CD14-positive monocyte (primary cell): ENCODE measurements at regions not wholly inside any gene's neighbourhood (a gene's known extent, or its start where the extent isn't known, plus 50 kb on each side); places are given as distances from the start of the nearest gene placed in this dataset.

Experiments used
- DNase-seq, 3 donors: peaks; one replicate each; pipeline ENCODE4 v3.0.0-alpha.2; 2011 to 2022
- H2AFZ ChIP-seq: 2 replicates; pipeline ENCODE4 v1.6.0; 2012; ENCODE audit warnings: mild to moderate bottlenecking, low read depth, low read length, inconsistent platforms; ENCODE audit not compliant: insufficient read depth, poor library complexity, severe bottlenecking
- H3K27ac ChIP-seq, 2 donors: 1 replicate in 1 of 2; 2 replicates in 1 of 2; pipeline ENCODE4 v1.5.1; 2012 to 2013; ENCODE audit warnings: low read length in 2 of 2, control low read depth in 1 of 2, inconsistent platforms in 1 of 2, low read depth in 1 of 2, mild to moderate bottlenecking in 1 of 2
- H3K27me3 ChIP-seq, 2 donors: one replicate each; pipeline versions ENCODE4 v1.6.0 to v1.6.1; 2011 to 2013; ENCODE audit warnings: low read length in 2 of 2; ENCODE audit not compliant: control insufficient read depth in 2 of 2, insufficient read depth in 2 of 2
- H3K36me3 ChIP-seq, 2 donors: replicated peaks in 1 of 2; 1 replicate in 1 of 2; 2 replicates in 1 of 2; pipeline versions ENCODE4 v1.5.1 to v1.6.1; 2012 to 2013; ENCODE audit warnings: low read length in 2 of 2, control low read depth in 1 of 2, inconsistent platforms in 1 of 2, mild to moderate bottlenecking in 1 of 2; ENCODE audit not compliant: insufficient read depth in 2 of 2, control insufficient read depth in 1 of 2
- H3K4me1 ChIP-seq, 2 donors: 1 replicate in 1 of 2; 2 replicates in 1 of 2; pipeline versions ENCODE4 v1.5.1 to v1.6.1; 2012 to 2013; ENCODE audit warnings: low read length in 2 of 2, control low read depth in 1 of 2, inconsistent platforms in 1 of 2, mild to moderate bottlenecking in 1 of 2, moderate library complexity in 1 of 2; ENCODE audit not compliant: insufficient read depth in 2 of 2, control insufficient read depth in 1 of 2
- H3K4me2 ChIP-seq: replicated peaks from 2 replicates; pipeline ENCODE3; 2012; ENCODE audit warnings: low read length, moderate library complexity, mild to moderate bottlenecking; ENCODE audit not compliant: poor library complexity, severe bottlenecking; ENCODE audit errors: extremely low read depth
- H3K4me3 ChIP-seq, 3 experiments: fragments of 200-600 bp in 1 of 3; sonication (generic) in 1 of 3; replicated peaks in 1 of 3; 1 replicate in 2 of 3; 2 replicates in 1 of 3; pipeline ENCODE4 v1.5.1; 2011 to 2013; ENCODE audit warnings: low read length in 3 of 3, mild to moderate bottlenecking in 3 of 3, control low read depth in 2 of 3, low read depth in 2 of 3, inconsistent platforms in 1 of 3, moderate library complexity in 1 of 3
- H3K79me2 ChIP-seq: 2 replicates; pipeline ENCODE4 v1.6.0; 2012; ENCODE audit warnings: mild to moderate bottlenecking, control low read depth, inconsistent platforms, low read length, moderate library complexity; ENCODE audit not compliant: insufficient read depth
- H3K9ac ChIP-seq: 2 replicates; pipeline ENCODE4 v1.6.0; 2017; ENCODE audit warnings: low read length, mild to moderate bottlenecking; ENCODE audit not compliant: insufficient read depth, poor library complexity, severe bottlenecking
- H3K9me3 ChIP-seq, 2 donors: replicated peaks in 1 of 2; 1 replicate in 1 of 2; 2 replicates in 1 of 2; pipeline versions ENCODE4 v1.5.1 to v1.6.1; 2012 to 2013; ENCODE audit warnings: low read length in 2 of 2, control low read depth in 1 of 2; ENCODE audit not compliant: control insufficient read depth in 1 of 2, insufficient read depth in 1 of 2
- H4K20me1 ChIP-seq: 2 replicates; pipeline ENCODE4 v1.6.0; 2012; ENCODE audit warnings: mild to moderate bottlenecking, low read length, control low read depth, moderate library complexity; ENCODE audit not compliant: insufficient read depth
- H3K27ac Mint-ChIP-seq, 7 donors: one replicate each; pipeline ENCODE4 v1.8.0; 2020; ENCODE audit warnings: mild to moderate bottlenecking in 7 of 7, mixed read lengths in 7 of 7, moderate library complexity in 6 of 7, inconsistent platforms in 2 of 7
- H3K27me3 Mint-ChIP-seq, 3 donors: one replicate each; pipeline ENCODE4 v1.8.0; 2021 to 2022; ENCODE audit warnings: low read depth in 3 of 3, mild to moderate bottlenecking in 3 of 3, mixed read lengths in 3 of 3, moderate library complexity in 3 of 3, inconsistent platforms in 1 of 3
- H3K36me3 Mint-ChIP-seq, 2 donors: one replicate each; pipeline ENCODE4 v1.8.0; 2020; ENCODE audit warnings: mixed read lengths in 2 of 2, inconsistent platforms in 1 of 2, mild to moderate bottlenecking in 1 of 2
- H3K4me1 Mint-ChIP-seq: one replicate; pipeline ENCODE4 v1.8.0; 2020; ENCODE audit warnings: mild to moderate bottlenecking, mixed read lengths
- H3K4me3 Mint-ChIP-seq, 2 donors: one replicate each; pipeline ENCODE4 v1.8.0; 2020; ENCODE audit warnings: mild to moderate bottlenecking in 2 of 2, mixed read lengths in 2 of 2, moderate library complexity in 1 of 2
- H3K9me3 Mint-ChIP-seq, 7 donors: one replicate each; pipeline ENCODE4 v1.8.0; 2020 to 2022; ENCODE audit warnings: mixed read lengths in 7 of 7, mild to moderate bottlenecking in 6 of 7, moderate library complexity in 6 of 7, inconsistent platforms in 2 of 7
- WGBS: methylation state at CpG from one replicate; pipeline ENCODE4 v1.1.5; 2013; ENCODE audit warnings: missing lambda C conversion rate; ENCODE audit not compliant: insufficient coverage; 5-methylcytosine and 5-hydroxymethylcytosine counted together
- intact Hi-C, 2 donors: fragments of 100-400 bp; cut with micrococcal nuclease; formaldehyde crosslinking; loops; one replicate each; pipeline versions ENCODE4 v1.15.0 to v1.15.1; 2023
- TF ChIP-seq, protein P1 (sequence below): fragments of 200-600 bp; IDR thresholded peaks from one replicate; pipeline ENCODE4 v1.8.0; 2022; ENCODE audit warnings: antibody characterized with exemption, mild to moderate bottlenecking

DNA sequence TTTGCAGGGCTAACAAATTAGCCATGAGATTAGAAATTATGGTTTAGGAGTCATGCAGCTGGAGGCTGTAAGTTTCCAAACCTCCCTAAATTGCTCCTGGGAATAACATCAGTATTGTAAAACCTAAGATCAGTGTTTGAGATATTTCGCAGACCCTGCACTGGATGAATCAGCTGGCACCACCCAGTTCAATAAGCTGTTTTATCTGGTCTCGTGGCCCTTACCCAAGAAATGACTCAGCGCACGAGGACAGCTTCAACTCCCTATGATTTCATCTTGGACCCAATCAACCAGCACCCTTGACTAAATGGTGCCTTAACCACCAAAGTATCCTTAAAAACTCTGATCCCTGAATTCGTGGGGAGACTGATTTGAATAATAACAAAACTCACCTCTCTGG lies 482.0 kb upstream of the PCDH15 start:
- no peak overlapping the region for H3K4me3 ChIP-seq
- no peak overlapping the region for H3K9ac ChIP-seq
- H3K27me3 Mint-ChIP-seq: peaks cover 0 to 3% (median 0%) of the 10 kb centered on the region in 3 donors

DNA sequence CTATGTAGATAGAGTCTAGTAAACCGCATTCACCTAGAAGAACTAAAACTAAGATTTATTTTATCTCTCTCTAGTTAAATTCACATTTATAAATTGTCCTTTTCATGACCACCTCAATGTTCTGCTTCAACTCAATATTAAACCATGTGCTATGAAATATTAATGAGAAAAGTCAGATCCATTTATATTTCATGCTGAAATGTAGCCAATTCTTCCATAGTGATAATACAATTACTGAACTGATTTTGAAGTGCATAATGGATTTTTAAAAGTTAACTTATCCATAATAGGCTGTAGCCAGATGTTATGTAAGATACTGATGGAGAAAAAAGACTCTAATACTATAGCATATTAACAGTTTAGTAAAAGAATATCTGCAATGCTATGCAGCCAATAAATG lies 479.7 kb upstream of the PCDH15 start:
- H3K27me3 Mint-ChIP-seq: peaks cover 0 to 3% (median 0%) of the 10 kb centered on the region in 3 donors
- DNase-seq: no peak
- intact Hi-C loops: no loop called here

More for the DNA sequence above, 482.0 kb upstream of the PCDH15 start:
- H3K4me1 Mint-ChIP-seq: no peaks in the 10 kb centered on the region
- WGBS: 82% methylated on average over 5 of the region's 5 CpGs
- no peak overlapping the region for H3K4me2 ChIP-seq
- DNase-seq: no peak
- H3K4me1 ChIP-seq: no peaks in the 10 kb centered on the region
- H3K9me3 ChIP-seq: no peaks in the 10 kb centered on the region
- H3K79me2 ChIP-seq: no peaks in the 10 kb centered on the region
- no peak overlapping the region for H3K27ac Mint-ChIP-seq
- no peak overlapping the region for H3K27ac ChIP-seq
- H2AFZ ChIP-seq: no peak overlapping the region
- no peaks in the 10 kb centered on the region for H3K36me3 ChIP-seq
- no peak overlapping the region for H3K4me3 Mint-ChIP-seq
- no peaks in the 10 kb centered on the region for H3K27me3 ChIP-seq
- intact Hi-C loops: no loop called here
- H3K36me3 Mint-ChIP-seq: no peaks in the 10 kb centered on the region
- TF ChIP-seq, protein P1, sequence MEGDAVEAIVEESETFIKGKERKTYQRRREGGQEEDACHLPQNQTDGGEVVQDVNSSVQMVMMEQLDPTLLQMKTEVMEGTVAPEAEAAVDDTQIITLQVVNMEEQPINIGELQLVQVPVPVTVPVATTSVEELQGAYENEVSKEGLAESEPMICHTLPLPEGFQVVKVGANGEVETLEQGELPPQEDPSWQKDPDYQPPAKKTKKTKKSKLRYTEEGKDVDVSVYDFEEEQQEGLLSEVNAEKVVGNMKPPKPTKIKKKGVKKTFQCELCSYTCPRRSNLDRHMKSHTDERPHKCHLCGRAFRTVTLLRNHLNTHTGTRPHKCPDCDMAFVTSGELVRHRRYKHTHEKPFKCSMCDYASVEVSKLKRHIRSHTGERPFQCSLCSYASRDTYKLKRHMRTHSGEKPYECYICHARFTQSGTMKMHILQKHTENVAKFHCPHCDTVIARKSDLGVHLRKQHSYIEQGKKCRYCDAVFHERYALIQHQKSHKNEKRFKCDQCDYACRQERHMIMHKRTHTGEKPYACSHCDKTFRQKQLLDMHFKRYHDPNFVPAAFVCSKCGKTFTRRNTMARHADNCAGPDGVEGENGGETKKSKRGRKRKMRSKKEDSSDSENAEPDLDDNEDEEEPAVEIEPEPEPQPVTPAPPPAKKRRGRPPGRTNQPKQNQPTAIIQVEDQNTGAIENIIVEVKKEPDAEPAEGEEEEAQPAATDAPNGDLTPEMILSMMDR: no peak
- no peaks in the 10 kb centered on the region for H4K20me1 ChIP-seq
- no peaks in the 10 kb centered on the region for H3K9me3 Mint-ChIP-seq

More for the DNA sequence above, 479.7 kb upstream of the PCDH15 start:
- Histone ChIP-seq H3K4me3 (no peak overlapping the region), H3K27me3 (no peaks in the 10 kb centered on the region), H2AFZ (no peak overlapping the region), H4K20me1 (no peaks in the 10 kb centered on the region), H3K79me2 (no peaks in the 10 kb centered on the region), H3K9ac (no peak overlapping the region), H3K36me3 (no peaks in the 10 kb centered on the region), H3K4me2 (no peak overlapping the region), H3K4me1 (no peaks in the 10 kb centered on the region), H3K9me3 (no peaks in the 10 kb centered on the region), H3K27ac (no peak overlapping the region)
- H3K9me3 Mint-ChIP-seq: no peaks in the 10 kb centered on the region
- no peak overlapping the region for H3K4me3 Mint-ChIP-seq
- no peak overlapping the region for H3K27ac Mint-ChIP-seq
- WGBS: no CpG with 5 or more reads among the region's 1 CpG
- no peaks in the 10 kb centered on the region for H3K4me1 Mint-ChIP-seq
- TF ChIP-seq, protein P1: no peak
- no peaks in the 10 kb centered on the region for H3K36me3 Mint-ChIP-seq
